Panc1 (cell line): ENCODE measurements at regions not wholly inside any gene's neighbourhood (a gene's known extent, or its start where the extent isn't known, plus 50 kb on each side); places are given as distances from the start of the nearest gene placed in this dataset.

Source experiments
- ATAC-seq: fragments of 200-7000 bp; cut with Tn5 transposase; 2 replicates; pipeline ENCODE4 v1.9.1; 2020; ENCODE audit warnings: mild to moderate bottlenecking, moderate library complexity
- BruUV-seq: library from RNA; stranded (reverse); fragments of 400-500 nt; replicated peaks from 2 replicates; lab custom pipeline; 2021; lab: Mats Ljungman, UMichigan
- CTCF ChIA-PET: fragments of 300-600 bp; sonication (Branson Sonifier 250); formaldehyde crosslinking; loops from one replicate; lab custom pipeline; 2022; ENCODE audit warnings: antibody characterized with exemption; lab: Charles Lee
- POLR2A ChIA-PET: fragments of 300-600 bp; sonication (Branson Sonifier 250); formaldehyde crosslinking; loops from one replicate; lab custom pipeline; 2022; ENCODE audit warnings: antibody characterized with exemption; lab: Charles Lee
- DNase-seq: peaks from one replicate; pipeline ENCODE4 v3.0.0-alpha.2; 2010; ENCODE audit warnings: low read depth, low spot score
- H3K27ac ChIP-seq: 2 replicates; pipeline ENCODE4 v1.5.1; 2011; ENCODE audit warnings: mild to moderate bottlenecking, low read length, inconsistent platforms
- H3K27me3 ChIP-seq: fragments of 200-500 bp; sonication (Bioruptor generic); 2 replicates; pipeline ENCODE4 v1.6.0; 2014; ENCODE audit warnings: low read length, inconsistent platforms; ENCODE audit not compliant: control insufficient read depth, insufficient read depth
- H3K36me3 ChIP-seq: fragments of 200-500 bp; sonication (Bioruptor generic); 2 replicates; pipeline ENCODE4 v1.5.1; 2014; ENCODE audit warnings: inconsistent platforms, mild to moderate bottlenecking, low read length, moderate library complexity; ENCODE audit not compliant: control insufficient read depth, insufficient read depth
- H3K4me1 ChIP-seq: 2 replicates; pipeline ENCODE4 v1.5.1; 2011; ENCODE audit warnings: inconsistent platforms, mild to moderate bottlenecking, low read length, moderate library complexity; ENCODE audit not compliant: control insufficient read depth, insufficient read depth
- H3K4me3 ChIP-seq, 2 experiments: 2 replicates each; pipeline ENCODE4 v1.5.1; 2011 to 2012; ENCODE audit warnings: low read depth in 2 of 2, low read length in 2 of 2, mild to moderate bottlenecking in 2 of 2, inconsistent platforms in 1 of 2, moderate library complexity in 1 of 2
- H3K9me3 ChIP-seq: fragments of 200-500 bp; sonication (Bioruptor generic); 2 replicates; pipeline ENCODE4 v1.5.1; 2014; ENCODE audit warnings: low read depth, mild to moderate bottlenecking, inconsistent platforms, low read length, moderate library complexity; ENCODE audit not compliant: control insufficient read depth, insufficient read depth
- POLR2AphosphoS5 ChIP-seq: IDR thresholded peaks from 2 replicates; pipeline ENCODE4 v1.6.1; 2012; ENCODE audit warnings: mild to moderate bottlenecking, low read depth, low read length, moderate library complexity
- SIN3A ChIP-seq: IDR thresholded peaks from 2 replicates; pipeline ENCODE4 v1.6.1; 2012; ENCODE audit warnings: low read depth, mild to moderate bottlenecking, low read length, moderate library complexity, borderline replicate concordance; ENCODE audit not compliant: insufficient read depth
- TCF7L2 ChIP-seq: IDR thresholded peaks from 2 replicates; pipeline ENCODE4 v1.6.1; 2011; ENCODE audit warnings: mild to moderate bottlenecking, low read depth, low read length, inconsistent platforms
- in situ Hi-C: cut with HindIII; loops from 2 replicates; pipeline ENCODE4 v1.10.0; 2016; ENCODE audit warnings: low sequenced_read_pairs, low pct_unique_long_range_greater_than_20kb
- intact Hi-C: fragments of 100-400 bp; cut with micrococcal nuclease; formaldehyde crosslinking; loops from one replicate; pipeline ENCODE4 v1.10.0; 2022; ENCODE audit not compliant: unreplicated experiment
- TF ChIP-seq, protein P1 (sequence below), 2 experiments: IDR thresholded peaks; 2 replicates each; pipeline ENCODE4 v1.6.1; 2011 to 2012; ENCODE audit warnings: low read depth in 2 of 2, control low read depth in 1 of 2, low read length in 1 of 2, mild to moderate bottlenecking in 1 of 2, moderate library complexity in 1 of 2; ENCODE audit not compliant: insufficient read depth in 1 of 2
- TF ChIP-seq, protein P2 (sequence below): fragments of 450-650 bp; IDR thresholded peaks from 2 replicates; pipeline ENCODE4 v1.5.1; 2017; ENCODE audit warnings: mild to moderate bottlenecking

DNA sequence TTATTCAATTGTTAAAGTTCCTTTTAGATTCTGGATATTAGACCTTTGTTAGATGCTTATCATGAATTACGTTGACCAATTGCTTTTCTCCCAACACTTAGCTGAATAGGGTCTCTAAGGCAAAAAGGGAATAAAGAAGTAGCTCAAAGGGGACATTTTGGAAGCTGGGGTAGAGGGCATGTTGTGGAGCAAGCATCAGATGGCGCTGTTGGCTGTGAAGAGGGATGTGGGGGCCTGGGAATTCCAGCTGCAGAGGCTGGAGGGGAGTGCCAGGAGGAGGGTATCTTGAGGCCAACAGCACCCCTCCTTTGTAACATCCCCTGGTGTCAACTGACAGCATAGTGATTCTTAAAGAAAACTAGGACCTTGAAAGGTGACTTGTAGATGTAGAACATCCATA lies 198.2 kb downstream of the ADCYAP1 start:
- in situ Hi-C loops: no loop called here
- CTCF ChIA-PET: interaction anchor here (0.6 kb wide), 1 partner anchor 12 kb away, joined by 3 read pairs; no protein-coding TSS in a partner anchor
- intact Hi-C loops: no loop called here

DNA sequence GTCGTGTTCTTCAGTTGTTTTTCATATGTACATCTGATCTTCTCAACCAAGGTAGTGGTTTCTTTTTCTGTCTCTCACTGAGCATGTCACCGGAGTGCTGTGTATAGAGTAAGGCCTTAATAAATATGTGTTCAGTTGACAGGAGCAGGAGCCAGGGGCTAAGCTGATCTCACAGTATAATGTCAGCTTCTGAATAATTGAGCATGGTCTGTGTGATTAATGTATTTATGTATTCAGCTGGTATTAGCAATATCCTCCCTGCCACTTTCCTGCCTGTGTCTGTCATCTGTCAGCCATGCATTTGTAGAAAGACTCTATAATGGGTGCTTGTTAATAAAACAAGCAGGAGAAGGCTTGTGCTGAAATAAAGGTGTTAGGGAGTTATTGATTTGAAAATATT lies 198.9 kb downstream of the ADCYAP1 start:
- in situ Hi-C loops (no loop called here), intact Hi-C loops (no loop called here)
- ATAC-seq: no peak
- CTCF ChIA-PET: interaction anchor here (0.6 kb wide), 1 partner anchor 11 kb away, joined by 3 read pairs; no protein-coding TSS in a partner anchor
- H3K4me1 ChIP-seq: no peaks in the 10 kb centered on the region
- no peak overlapping the region for H3K27ac ChIP-seq
- H3K9me3 ChIP-seq: no peaks in the 10 kb centered on the region
- H3K27me3 ChIP-seq: no peaks in the 10 kb centered on the region
- no peak overlapping the region for H3K4me3 ChIP-seq
- no peak for DNase-seq
- TF ChIP-seq SIN3A (no peak), POLR2AphosphoS5 (no peak), TCF7L2 (no peak)
- TF ChIP-seq, protein P1, sequence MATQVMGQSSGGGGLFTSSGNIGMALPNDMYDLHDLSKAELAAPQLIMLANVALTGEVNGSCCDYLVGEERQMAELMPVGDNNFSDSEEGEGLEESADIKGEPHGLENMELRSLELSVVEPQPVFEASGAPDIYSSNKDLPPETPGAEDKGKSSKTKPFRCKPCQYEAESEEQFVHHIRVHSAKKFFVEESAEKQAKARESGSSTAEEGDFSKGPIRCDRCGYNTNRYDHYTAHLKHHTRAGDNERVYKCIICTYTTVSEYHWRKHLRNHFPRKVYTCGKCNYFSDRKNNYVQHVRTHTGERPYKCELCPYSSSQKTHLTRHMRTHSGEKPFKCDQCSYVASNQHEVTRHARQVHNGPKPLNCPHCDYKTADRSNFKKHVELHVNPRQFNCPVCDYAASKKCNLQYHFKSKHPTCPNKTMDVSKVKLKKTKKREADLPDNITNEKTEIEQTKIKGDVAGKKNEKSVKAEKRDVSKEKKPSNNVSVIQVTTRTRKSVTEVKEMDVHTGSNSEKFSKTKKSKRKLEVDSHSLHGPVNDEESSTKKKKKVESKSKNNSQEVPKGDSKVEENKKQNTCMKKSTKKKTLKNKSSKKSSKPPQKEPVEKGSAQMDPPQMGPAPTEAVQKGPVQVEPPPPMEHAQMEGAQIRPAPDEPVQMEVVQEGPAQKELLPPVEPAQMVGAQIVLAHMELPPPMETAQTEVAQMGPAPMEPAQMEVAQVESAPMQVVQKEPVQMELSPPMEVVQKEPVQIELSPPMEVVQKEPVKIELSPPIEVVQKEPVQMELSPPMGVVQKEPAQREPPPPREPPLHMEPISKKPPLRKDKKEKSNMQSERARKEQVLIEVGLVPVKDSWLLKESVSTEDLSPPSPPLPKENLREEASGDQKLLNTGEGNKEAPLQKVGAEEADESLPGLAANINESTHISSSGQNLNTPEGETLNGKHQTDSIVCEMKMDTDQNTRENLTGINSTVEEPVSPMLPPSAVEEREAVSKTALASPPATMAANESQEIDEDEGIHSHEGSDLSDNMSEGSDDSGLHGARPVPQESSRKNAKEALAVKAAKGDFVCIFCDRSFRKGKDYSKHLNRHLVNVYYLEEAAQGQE (IDR thresholded peaks at IDR 0.05; ENCODE audit: insufficient read depth in 1 of 2, low read depth in 2 of 2, low read length in 1 of 2): no peak
- TF ChIP-seq, protein P2, sequence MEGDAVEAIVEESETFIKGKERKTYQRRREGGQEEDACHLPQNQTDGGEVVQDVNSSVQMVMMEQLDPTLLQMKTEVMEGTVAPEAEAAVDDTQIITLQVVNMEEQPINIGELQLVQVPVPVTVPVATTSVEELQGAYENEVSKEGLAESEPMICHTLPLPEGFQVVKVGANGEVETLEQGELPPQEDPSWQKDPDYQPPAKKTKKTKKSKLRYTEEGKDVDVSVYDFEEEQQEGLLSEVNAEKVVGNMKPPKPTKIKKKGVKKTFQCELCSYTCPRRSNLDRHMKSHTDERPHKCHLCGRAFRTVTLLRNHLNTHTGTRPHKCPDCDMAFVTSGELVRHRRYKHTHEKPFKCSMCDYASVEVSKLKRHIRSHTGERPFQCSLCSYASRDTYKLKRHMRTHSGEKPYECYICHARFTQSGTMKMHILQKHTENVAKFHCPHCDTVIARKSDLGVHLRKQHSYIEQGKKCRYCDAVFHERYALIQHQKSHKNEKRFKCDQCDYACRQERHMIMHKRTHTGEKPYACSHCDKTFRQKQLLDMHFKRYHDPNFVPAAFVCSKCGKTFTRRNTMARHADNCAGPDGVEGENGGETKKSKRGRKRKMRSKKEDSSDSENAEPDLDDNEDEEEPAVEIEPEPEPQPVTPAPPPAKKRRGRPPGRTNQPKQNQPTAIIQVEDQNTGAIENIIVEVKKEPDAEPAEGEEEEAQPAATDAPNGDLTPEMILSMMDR: no peak
- no peaks in the 10 kb centered on the region for H3K36me3 ChIP-seq
- BruUV-seq: no TSS peak
- POLR2A ChIA-PET: no interaction called here

More for the DNA sequence above, 198.2 kb downstream of the ADCYAP1 start:
- H3K36me3 ChIP-seq: no peaks in the 10 kb centered on the region
- H3K9me3 ChIP-seq: no peaks in the 10 kb centered on the region
- DNase-seq (no peak), ATAC-seq (no peak)
- no peak overlapping the region for H3K27ac ChIP-seq
- no TSS peak for BruUV-seq
- H3K4me1 ChIP-seq: no peaks in the 10 kb centered on the region
- no peak overlapping the region for H3K4me3 ChIP-seq
- TF ChIP-seq SIN3A: no peak
- TF ChIP-seq, protein P2: no peak
- TF ChIP-seq TCF7L2: no peak
- TF ChIP-seq, protein P1 (IDR thresholded peaks at IDR 0.05; ENCODE audit: insufficient read depth in 1 of 2, low read depth in 2 of 2, low read length in 1 of 2): no peak
- no peak for TF ChIP-seq POLR2AphosphoS5
- no peaks in the 10 kb centered on the region for H3K27me3 ChIP-seq
- POLR2A ChIA-PET: no interaction called here
